Keratinocyte (primary cell): ENCODE measurements at regions not wholly inside any gene's neighbourhood (a gene's known extent, or its start where the extent isn't known, plus 50 kb on each side); places are given as distances from the start of the nearest gene placed in this dataset.

Experiments used
- DNase-seq: peaks from one replicate; pipeline ENCODE4 v3.0.0-alpha.2; 2011; ENCODE audit warnings: low read depth, missing footprints, low spot score
- FAIRE-seq: peaks from 2 replicates; lab custom pipeline; 2011; peaks lifted over from hg19 to GRCh38; lab: Jason Lieb, UNC
- H2AFZ ChIP-seq: 2 replicates; pipeline ENCODE4 v1.6.0; 2012; ENCODE audit warnings: low read length, control low read depth, inconsistent platforms; ENCODE audit not compliant: control insufficient read depth
- H3K27ac ChIP-seq: 2 replicates; pipeline ENCODE4 v1.5.1; 2011; ENCODE audit warnings: low read length; ENCODE audit not compliant: control insufficient read depth, insufficient read depth
- H3K27me3 ChIP-seq: 3 replicates; pipeline ENCODE4 v1.6.0; 2011; ENCODE audit warnings: low read length; ENCODE audit not compliant: control insufficient read depth, insufficient read depth; ENCODE audit errors: extremely low read depth
- H3K36me3 ChIP-seq, 2 experiments: 2 replicates in 1 of 2; 3 replicates in 1 of 2; pipeline ENCODE4 v1.5.1; 2011; ENCODE audit warnings: low read length in 2 of 2, mild to moderate bottlenecking in 1 of 2; ENCODE audit not compliant: control insufficient read depth in 2 of 2, insufficient read depth in 2 of 2; ENCODE audit errors: extremely low read depth in 1 of 2
- H3K4me1 ChIP-seq: 3 replicates; pipeline ENCODE4 v1.5.1; 2011; ENCODE audit warnings: low read length; ENCODE audit not compliant: control insufficient read depth, insufficient read depth; ENCODE audit errors: extremely low read depth
- H3K4me2 ChIP-seq: 3 replicates; pipeline ENCODE4 v1.6.0; 2011; ENCODE audit warnings: low read depth, low read length; ENCODE audit not compliant: control insufficient read depth, insufficient read depth; ENCODE audit errors: extremely low read depth
- H3K4me3 ChIP-seq, 3 experiments: fragments of 200-600 bp in 1 of 3; sonication (generic) in 1 of 3; 2 replicates in 2 of 3; 3 replicates in 1 of 3; pipeline ENCODE4 v1.5.1; 2011 to 2016; ENCODE audit warnings: low read length in 3 of 3, mild to moderate bottlenecking in 3 of 3, control low read depth in 2 of 3, inconsistent platforms in 1 of 3, low read depth in 1 of 3, mixed read lengths in 1 of 3, mixed run types in 1 of 3, moderate library complexity in 1 of 3; ENCODE audit not compliant: control insufficient read depth in 2 of 3, insufficient read depth in 2 of 3; ENCODE audit errors: extremely low read depth in 1 of 3
- H3K79me2 ChIP-seq: 2 replicates; pipeline ENCODE4 v1.6.0; 2012; ENCODE audit warnings: low read length; ENCODE audit not compliant: control insufficient read depth, insufficient read depth
- H3K9ac ChIP-seq: 3 replicates; pipeline ENCODE4 v1.6.0; 2011; ENCODE audit warnings: low read length; ENCODE audit not compliant: control insufficient read depth, insufficient read depth; ENCODE audit errors: extremely low read depth
- H3K9me1 ChIP-seq: 3 replicates; pipeline ENCODE4 v1.6.0; 2011; ENCODE audit warnings: low read length; ENCODE audit not compliant: control insufficient read depth, insufficient read depth; ENCODE audit errors: extremely low read depth
- H3K9me3 ChIP-seq: 2 replicates; pipeline ENCODE4 v1.5.1; 2012; ENCODE audit warnings: low read depth, low read length; ENCODE audit not compliant: control insufficient read depth
- H4K20me1 ChIP-seq: 3 replicates; pipeline ENCODE4 v1.6.0; 2011; ENCODE audit warnings: low read length; ENCODE audit not compliant: control insufficient read depth, insufficient read depth; ENCODE audit errors: extremely low read depth
- CTCF ChIP-seq, 3 experiments: IDR thresholded peaks in 1 of 3; conservative IDR thresholded peaks in 1 of 3; optimal IDR thresholded peaks in 1 of 3; 2 replicates in 2 of 3; 3 replicates in 1 of 3; pipeline versions ENCODE3 to v1.5.1; 2011; ENCODE audit warnings: low read length in 3 of 3, mild to moderate bottlenecking in 3 of 3, moderate library complexity in 2 of 3, control low read depth in 1 of 3, inconsistent platforms in 1 of 3; ENCODE audit not compliant: insufficient read depth in 2 of 3; ENCODE audit errors: extremely low read depth in 1 of 3
- EZH2 ChIP-seq: IDR thresholded peaks from one replicate; pipeline ENCODE4 v1.6.1; 2012; ENCODE audit warnings: inconsistent platforms, mild to moderate bottlenecking, low read length, moderate library complexity
- dilution Hi-C: fragments of 300-500 bp; cut with MboI; formaldehyde crosslinking; loops from one replicate; pipeline ENCODE4 v1.7.0; 2020; ENCODE audit warnings: low sequenced_read_pairs; ENCODE audit not compliant: extremely low pct_ligation_motif_present

- no peaks in the 10 kb centered on the region for H3K9me3 ChIP-seq
- no peak overlapping the region for H3K27ac ChIP-seq
- H3K36me3 ChIP-seq = no peaks in the 10 kb centered on the region
- DNase-seq = no peak
- no peak overlapping the region for H3K4me2 ChIP-seq
- H3K9me1 ChIP-seq = no peaks in the 10 kb centered on the region
- TF ChIP-seq EZH2 (no peak), CTCF (optimal IDR thresholded peaks at IDR 0.05 in 1 of 3, IDR thresholded peaks at IDR 0.05 in 1 of 3, conservative IDR thresholded peaks at IDR 0.05 in 1 of 3; ENCODE audit: extremely low read depth in 1 of 3, insufficient read depth in 2 of 3, low read length in 3 of 3) (no peak)
- H3K9ac ChIP-seq = no peak overlapping the region
- no peaks in the 10 kb centered on the region for H3K4me1 ChIP-seq
- no peaks in the 10 kb centered on the region for H4K20me1 ChIP-seq
- H3K4me3 ChIP-seq = no peak overlapping the region
- H3K27me3 ChIP-seq = no peaks in the 10 kb centered on the region
- dilution Hi-C loops = no loop called here
- no peaks in the 10 kb centered on the region for H3K79me2 ChIP-seq
- no peak for FAIRE-seq
- no peak overlapping the region for H2AFZ ChIP-seq
Observed at GRCh38 chr13:54599413-54599812, 1570.8 kb downstream of the OLFM4 start.

GRCh38 chr13:54606944-54607343 lies 1578.3 kb downstream of the OLFM4 start:
- H3K9ac ChIP-seq = no peak overlapping the region
- DNase-seq (no peak), FAIRE-seq (no peak)
- H2AFZ ChIP-seq = no peak overlapping the region
- H3K9me3 ChIP-seq = no peaks in the 10 kb centered on the region
- TF ChIP-seq EZH2 = no peak
- H4K20me1 ChIP-seq = no peaks in the 10 kb centered on the region
- H3K27ac ChIP-seq = no peak overlapping the region
- no peaks in the 10 kb centered on the region for H3K27me3 ChIP-seq
- no peaks in the 10 kb centered on the region for H3K36me3 ChIP-seq
- H3K79me2 ChIP-seq = no peaks in the 10 kb centered on the region
- H3K9me1 ChIP-seq = no peaks in the 10 kb centered on the region
- no peak overlapping the region for H3K4me2 ChIP-seq
- H3K4me3 ChIP-seq = no peak overlapping the region
- no peaks in the 10 kb centered on the region for H3K4me1 ChIP-seq
- dilution Hi-C loops = no loop called here

- no peak for FAIRE-seq
- H3K9me1 ChIP-seq = no peaks in the 10 kb centered on the region
- H4K20me1 ChIP-seq = no peaks in the 10 kb centered on the region
- H3K27ac ChIP-seq = no peak overlapping the region
- TF ChIP-seq CTCF (optimal IDR thresholded peaks at IDR 0.05 in 1 of 3, IDR thresholded peaks at IDR 0.05 in 1 of 3, conservative IDR thresholded peaks at IDR 0.05 in 1 of 3; ENCODE audit: extremely low read depth in 1 of 3, insufficient read depth in 2 of 3, low read length in 3 of 3) = no peak
- H3K79me2 ChIP-seq = no peaks in the 10 kb centered on the region
- H3K9me3 ChIP-seq = no peaks in the 10 kb centered on the region
- no peaks in the 10 kb centered on the region for H3K27me3 ChIP-seq
- H3K4me2 ChIP-seq = no peak overlapping the region
- dilution Hi-C loops = no loop called here
- no peaks in the 10 kb centered on the region for H3K36me3 ChIP-seq
- no peaks in the 10 kb centered on the region for H3K4me1 ChIP-seq
- no peak overlapping the region for H2AFZ ChIP-seq
- no peak overlapping the region for H3K9ac ChIP-seq
- no peak overlapping the region for H3K4me3 ChIP-seq
- DNase-seq = no peak
Observed at GRCh38 chr13:54607421-54607820, 1578.8 kb downstream of the OLFM4 start.
